DMS 273 treated with DMSO at 0.1 percent for 48 hours (cell line): ENCODE measurements at regions not wholly inside any gene's neighbourhood (a gene's known extent, or its start where the extent isn't known, plus 50 kb on each side); places are given as distances from the start of the nearest gene placed in this dataset.
"Not testable (repeated sequence)": the region's sequence is repeated elsewhere in the genome, so short reads cannot be mapped to it uniquely, and the experiment has no call there.

ENCODE experiments used
- DNase-seq: peaks from one replicate; lab custom pipeline; 2025; lab: John Stamatoyannopoulos, UW

- DNase-seq = peak; percentile 22
Observed at GRCh38 chr6:79810185-79810705, 137.1 kb downstream of the ELOVL4 start.

- no peak for DNase-seq
Observed at GRCh38 chr6:79808921-79809320, 138.4 kb downstream of the ELOVL4 start.

GRCh38 chr6:79806661-79807060, 140.7 kb downstream of the ELOVL4 start:
- not testable (repeated sequence) for DNase-seq

GRCh38 chr6:79804732-79805131, 142.6 kb downstream of the ELOVL4 start:
- DNase-seq = no peak

GRCh38 chr6:79803917-79804316, 143.4 kb downstream of the ELOVL4 start:
- DNase-seq = no peak

GRCh38 chr6:79802657-79803300, 144.6 kb downstream of the ELOVL4 start:
- no peak for DNase-seq

GRCh38 chr6:79801362-79801761, 146.0 kb downstream of the ELOVL4 start:
- DNase-seq = no peak

GRCh38 chr6:79798841-79799240, 148.5 kb downstream of the ELOVL4 start:
- no peak for DNase-seq

- no peak for DNase-seq
Observed at GRCh38 chr6:79797912-79798311, 149.4 kb downstream of the ELOVL4 start.

GRCh38 chr6:79797163-79797764, 150.1 kb downstream of the ELOVL4 start:
- DNase-seq = no peak

GRCh38 chr6:79796197-79796596, 151.2 kb downstream of the ELOVL4 start:
- DNase-seq = no peak

- no peak for DNase-seq
Observed at GRCh38 chr6:79789896-79790295, 157.5 kb downstream of the ELOVL4 start.

GRCh38 chr6:79788756-79789155, 157.6 kb downstream of the SH3BGRL2 start:
- DNase-seq = no peak

GRCh38 chr6:79787626-79788025, 156.5 kb downstream of the SH3BGRL2 start:
- DNase-seq = no peak

GRCh38 chr6:79784395-79784753, 153.2 kb downstream of the SH3BGRL2 start:
- DNase-seq = no peak

- no peak for DNase-seq
Observed at GRCh38 chr6:79783670-79784394, 152.7 kb downstream of the SH3BGRL2 start.

- no peak for DNase-seq
Observed at GRCh38 chr6:79782792-79783580, 151.9 kb downstream of the SH3BGRL2 start.

- DNase-seq = no peak
Observed at GRCh38 chr6:79781916-79782315, 150.8 kb downstream of the SH3BGRL2 start.

- DNase-seq = peak; percentile 70
Observed at GRCh38 chr6:79780881-79781280, 149.8 kb downstream of the SH3BGRL2 start.

GRCh38 chr6:79778816-79779215, 147.7 kb downstream of the SH3BGRL2 start:
- DNase-seq = no peak

GRCh38 chr6:79777713-79778579, 146.8 kb downstream of the SH3BGRL2 start:
- DNase-seq = peak; percentile 31
